ENCODE measurements at regions not wholly inside any gene's neighbourhood (a gene's known extent, or its start where the extent isn't known, plus 50 kb on each side); places are given as distances from the start of the nearest gene placed in this dataset.

DNA sequence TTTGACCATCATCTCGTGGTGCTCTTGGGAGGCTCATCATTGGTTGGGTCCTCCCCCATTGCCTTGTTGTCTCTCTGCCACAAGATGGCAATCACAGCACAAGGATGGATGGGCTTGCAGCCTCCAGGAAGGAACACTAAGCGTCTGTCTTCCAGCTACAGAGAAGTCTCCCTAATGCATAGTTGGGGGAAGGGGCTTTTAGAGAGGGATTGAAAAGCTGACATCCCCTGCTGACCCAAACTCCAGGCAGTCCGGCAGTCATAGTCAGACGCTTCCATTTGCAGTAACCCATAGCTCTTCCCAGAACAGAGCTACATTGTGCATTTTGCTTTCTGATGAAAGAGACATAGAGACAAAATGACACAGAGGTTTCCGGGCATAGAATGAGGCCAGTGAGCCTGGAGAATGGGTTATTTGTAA is 111.4 kb downstream of the UTP18 start:
- POLR2A ChIA-PET (ENCODE audit: unreplicated experiment) = no interaction called here
- Histone ChIP-seq H3K4me2 (ENCODE audit: low read length) (peak overlapping the region; percentile 28), H3K9me3 (ENCODE audit: low read length) (no peaks in the 10 kb centered on the region), H3K9me2 (replicated peaks; ENCODE audit: low read length) (no peaks in the 10 kb centered on the region), H3K27me3 (ENCODE audit: low read length) (peaks cover 34% of the 10 kb centered on the region), H3K4me3 (ENCODE audit: low read length) (no peak overlapping the region), H3K4me1 (ENCODE audit: insufficient read depth, low read length) (no peaks in the 10 kb centered on the region), H3K36me3 (ENCODE audit: low read depth, low read length) (no peaks in the 10 kb centered on the region), H4K20me1 (ENCODE audit: low read length) (no peaks in the 10 kb centered on the region), H3K9ac (ENCODE audit: low read length) (no peak overlapping the region), H3K79me2 (ENCODE audit: low read length) (no peaks in the 10 kb centered on the region), H3F3A (ENCODE audit: low read length, unreplicated experiment) (no peaks in the 10 kb centered on the region), H2AFZ (ENCODE audit: low read length) (peak overlapping the region; percentile 73), H3K27ac (ENCODE audit: low read length) (no peak overlapping the region)
- CTCF ChIA-PET = interaction anchor here (1.0 kb wide), 1 partner anchor 13 kb away, joined by 3 read pairs; no protein-coding TSS in a partner anchor
- no TSS peak for BruUV-seq (replicated peaks)
- DNase-seq (peak; percentile 85), ATAC-seq (peak; percentile 94)
- intact Hi-C loops (cut with micrococcal nuclease) = loop anchor here (1.0 to 10.0 kb wide), 2 partner anchors 165 to 973 kb away; no protein-coding TSS in a partner anchor
- TF ChIP-seq, protein P1, sequence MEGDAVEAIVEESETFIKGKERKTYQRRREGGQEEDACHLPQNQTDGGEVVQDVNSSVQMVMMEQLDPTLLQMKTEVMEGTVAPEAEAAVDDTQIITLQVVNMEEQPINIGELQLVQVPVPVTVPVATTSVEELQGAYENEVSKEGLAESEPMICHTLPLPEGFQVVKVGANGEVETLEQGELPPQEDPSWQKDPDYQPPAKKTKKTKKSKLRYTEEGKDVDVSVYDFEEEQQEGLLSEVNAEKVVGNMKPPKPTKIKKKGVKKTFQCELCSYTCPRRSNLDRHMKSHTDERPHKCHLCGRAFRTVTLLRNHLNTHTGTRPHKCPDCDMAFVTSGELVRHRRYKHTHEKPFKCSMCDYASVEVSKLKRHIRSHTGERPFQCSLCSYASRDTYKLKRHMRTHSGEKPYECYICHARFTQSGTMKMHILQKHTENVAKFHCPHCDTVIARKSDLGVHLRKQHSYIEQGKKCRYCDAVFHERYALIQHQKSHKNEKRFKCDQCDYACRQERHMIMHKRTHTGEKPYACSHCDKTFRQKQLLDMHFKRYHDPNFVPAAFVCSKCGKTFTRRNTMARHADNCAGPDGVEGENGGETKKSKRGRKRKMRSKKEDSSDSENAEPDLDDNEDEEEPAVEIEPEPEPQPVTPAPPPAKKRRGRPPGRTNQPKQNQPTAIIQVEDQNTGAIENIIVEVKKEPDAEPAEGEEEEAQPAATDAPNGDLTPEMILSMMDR (conservative IDR thresholded peaks at IDR 0.05; ENCODE audit: low read depth, low read length) = peak; percentile 93
- TF ChIP-seq EZH2 (IDR thresholded peaks at IDR 0.05; ENCODE audit: low read length, unreplicated experiment) = no peak
- no peak for TF ChIP-seq EZH2phosphoT487 (IDR thresholded peaks at IDR 0.05; ENCODE audit: borderline replicate concordance, low read length)

- no peak overlapping the region for H3K4me3 ChIP-seq (ENCODE audit: low read length)
Measured at GRCh38 chr17:51372345-51373004, 112.1 kb downstream of the UTP18 start.

More at GRCh38 chr17:51372345-51373004, 112.1 kb downstream of the UTP18 start:
- Histone ChIP-seq H3K79me2 (ENCODE audit: low read length) (no peaks in the 10 kb centered on the region), H3K9ac (ENCODE audit: low read length) (no peak overlapping the region), H3K9me3 (ENCODE audit: low read length) (no peaks in the 10 kb centered on the region), H3K27ac (ENCODE audit: low read length) (no peak overlapping the region), H3F3A (ENCODE audit: low read length, unreplicated experiment) (no peaks in the 10 kb centered on the region), H4K20me1 (ENCODE audit: low read length) (no peaks in the 10 kb centered on the region), H3K9me2 (replicated peaks; ENCODE audit: low read length) (no peaks in the 10 kb centered on the region), H3K4me2 (ENCODE audit: low read length) (peak overlapping the region; percentile 28), H3K4me1 (ENCODE audit: insufficient read depth, low read length) (no peaks in the 10 kb centered on the region), H3K27me3 (ENCODE audit: low read length) (peaks cover 28% of the 10 kb centered on the region), H2AFZ (ENCODE audit: low read length) (peak overlapping the region; percentile 73), H3K36me3 (ENCODE audit: low read depth, low read length) (no peaks in the 10 kb centered on the region)
- ChIA-PET POLR2A (ENCODE audit: unreplicated experiment) (no interaction called here), CTCF (interaction anchor here (1.0 kb wide), 1 partner anchor 14 kb away, joined by 3 read pairs; no protein-coding TSS in a partner anchor)
- intact Hi-C loops (cut with micrococcal nuclease) = loop anchor here (10.0 kb wide), 1 partner anchor 972 kb away; no protein-coding TSS in a partner anchor
- peak; percentile 55; the same call in 1 of the 2 replicates for ATAC-seq
- no TSS peak for BruUV-seq (replicated peaks)
- no peak for TF ChIP-seq EZH2phosphoT487 (IDR thresholded peaks at IDR 0.05; ENCODE audit: borderline replicate concordance, low read length)
- TF ChIP-seq, protein P1 (conservative IDR thresholded peaks at IDR 0.05; ENCODE audit: low read depth, low read length) = no peak
- TF ChIP-seq EZH2 (IDR thresholded peaks at IDR 0.05; ENCODE audit: low read length, unreplicated experiment) = no peak
- DNase-seq = peak; percentile 73
